ENCODE measurements at regions not wholly inside any gene's neighbourhood (a gene's known extent, or its start where the extent isn't known, plus 50 kb on each side); places are given as distances from the start of the nearest gene placed in this dataset.

DNA sequence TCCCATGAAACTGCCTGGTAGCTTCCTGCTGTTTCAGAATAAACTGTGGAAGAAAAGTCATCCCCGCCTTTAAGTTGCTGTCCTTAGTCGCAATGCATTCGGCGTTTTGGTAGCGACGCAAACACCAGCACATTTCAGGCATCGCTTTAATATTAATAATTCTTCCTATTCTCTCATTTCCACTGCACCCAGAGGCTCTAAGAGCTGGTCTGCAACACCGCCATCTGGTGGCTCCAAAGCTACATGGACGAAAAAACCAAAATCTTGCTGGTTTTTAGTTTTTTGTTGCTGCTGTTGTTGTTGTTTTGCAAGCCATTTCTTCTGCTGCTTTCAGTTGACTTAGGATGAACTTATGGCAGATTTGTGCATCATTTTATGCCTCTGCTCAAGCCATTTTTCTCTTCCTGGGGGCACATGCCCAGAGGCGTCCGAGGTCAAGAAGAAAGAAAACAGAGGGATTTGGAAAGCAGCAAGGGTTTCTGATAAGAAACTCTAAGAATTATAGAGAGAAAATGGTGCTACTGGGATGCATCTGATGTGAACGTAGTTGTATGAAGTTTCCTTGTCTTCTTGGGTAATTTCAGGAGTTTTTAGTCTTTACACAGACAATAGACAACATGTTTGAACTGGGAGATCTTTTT lies 345.4 kb upstream of the KIRREL3 start:
- Histone ChIP-seq H3K27me3 (ENCODE audit: control insufficient read depth in 3 of 3, insufficient read depth in 3 of 3, low read length in 2 of 3) (no peaks in the 10 kb centered on the region), H3K9me3 (ENCODE audit: control insufficient read depth in 4 of 4, insufficient read depth in 3 of 4, low read length in 3 of 4) (peaks cover 0 to 4% (median 0%) of the 10 kb centered on the region in 4 donors), H3K27ac (ENCODE audit: low read depth in 1 of 2, low read length in 1 of 2) (no peak overlapping the region), H3K9ac (ENCODE audit: insufficient read depth in 1 of 2, low read length in 2 of 2) (no peak overlapping the region), H3K4me1 (ENCODE audit: control insufficient read depth in 5 of 5, insufficient read depth in 5 of 5, low read length in 5 of 5) (no peaks in the 10 kb centered on the region), H3K36me3 (ENCODE audit: control insufficient read depth in 4 of 4, insufficient read depth in 4 of 4, low read length in 4 of 4) (no peaks in the 10 kb centered on the region), H3K4me3 (no peak overlapping the region)
- peak; percentile 35 for TF ChIP-seq CTCF (IDR thresholded peaks at IDR 0.05; ENCODE audit: control extremely low read depth, extremely low read depth)
- DNase-seq (peak; percentile 23 to 65 (median 53)), ATAC-seq (ENCODE audit: insufficient read depth, low FRiP score) (no peak)
- WGBS, 2 donors: 40 to 42% methylated on average over 12 of the region's 12 CpGs

DNA sequence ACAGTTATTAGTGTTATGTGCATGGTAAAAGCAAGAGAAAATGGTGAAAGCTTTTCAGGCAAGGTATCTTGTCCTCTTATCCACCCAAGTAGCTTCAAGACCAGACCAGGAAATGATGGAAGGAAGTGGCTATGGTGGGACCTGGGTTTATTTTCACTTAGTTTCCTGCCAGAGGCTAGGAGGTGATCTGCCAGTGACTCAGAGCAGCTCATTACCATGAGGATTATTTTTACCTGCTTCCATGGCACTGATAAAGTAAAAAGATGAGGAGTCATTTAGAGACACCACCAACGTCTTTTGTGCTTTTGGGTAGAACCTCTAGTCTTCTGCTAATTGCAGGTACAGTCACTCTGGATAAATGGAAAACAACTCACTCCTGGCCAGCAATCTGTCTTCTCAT lies 339.9 kb upstream of the KIRREL3 start:
- 60 to 67% methylated on average over 1 of the region's 1 CpG for WGBS, 2 donors
- TF ChIP-seq CTCF (IDR thresholded peaks at IDR 0.05; ENCODE audit: control extremely low read depth, extremely low read depth): no peak
- no peaks in the 10 kb centered on the region for H3K36me3 ChIP-seq (ENCODE audit: control insufficient read depth in 4 of 4, insufficient read depth in 4 of 4, low read length in 4 of 4)
- H3K27me3 ChIP-seq (ENCODE audit: control insufficient read depth in 3 of 3, insufficient read depth in 3 of 3, low read length in 2 of 3): no peaks in the 10 kb centered on the region
- no peaks in the 10 kb centered on the region for H3K4me1 ChIP-seq (ENCODE audit: control insufficient read depth in 5 of 5, insufficient read depth in 5 of 5, low read length in 5 of 5)
- H3K4me3 ChIP-seq: no peak overlapping the region
- H3K27ac ChIP-seq (ENCODE audit: low read depth in 1 of 2, low read length in 1 of 2): no peak overlapping the region
- H3K9me3 ChIP-seq (ENCODE audit: control insufficient read depth in 4 of 4, insufficient read depth in 3 of 4, low read length in 3 of 4): no peaks in the 10 kb centered on the region
- H3K9ac ChIP-seq (ENCODE audit: insufficient read depth in 1 of 2, low read length in 2 of 2): no peak overlapping the region
- ATAC-seq (ENCODE audit: insufficient read depth, low FRiP score) (no peak), DNase-seq (no peak)

DNA sequence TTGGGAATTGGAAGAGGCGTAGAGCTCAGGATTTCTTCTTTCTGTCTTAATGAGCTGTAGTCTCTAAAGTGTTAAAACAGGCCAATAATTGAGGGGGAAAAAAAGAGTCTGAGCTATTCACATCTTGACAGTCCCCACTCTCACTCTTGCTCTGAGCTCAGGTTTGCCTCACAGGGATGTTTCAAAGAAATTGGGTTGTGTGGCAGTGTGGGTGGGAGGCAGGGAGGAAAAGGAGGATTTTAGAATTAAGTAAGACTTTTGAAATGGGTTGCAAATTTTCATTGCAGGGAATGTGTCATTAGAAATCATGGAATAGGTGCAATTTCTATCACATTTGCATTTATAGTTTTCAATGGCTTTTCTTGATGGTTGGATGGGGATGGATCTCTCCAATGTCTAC lies 338.8 kb upstream of the KIRREL3 start:
- DNase-seq: no peak
- H3K4me1 ChIP-seq (ENCODE audit: control insufficient read depth in 5 of 5, insufficient read depth in 5 of 5, low read length in 5 of 5): no peaks in the 10 kb centered on the region
- no peak for TF ChIP-seq CTCF (IDR thresholded peaks at IDR 0.05; ENCODE audit: control extremely low read depth, extremely low read depth)
- H3K27me3 ChIP-seq (ENCODE audit: control insufficient read depth in 3 of 3, insufficient read depth in 3 of 3, low read length in 2 of 3): no peaks in the 10 kb centered on the region
- H3K27ac ChIP-seq (ENCODE audit: low read depth in 1 of 2, low read length in 1 of 2): no peak overlapping the region
- WGBS, 2 donors: 94 to 100% methylated on average over 1 of the region's 1 CpG
- no peaks in the 10 kb centered on the region for H3K9me3 ChIP-seq (ENCODE audit: control insufficient read depth in 4 of 4, insufficient read depth in 3 of 4, low read length in 3 of 4)
- H3K36me3 ChIP-seq (ENCODE audit: control insufficient read depth in 4 of 4, insufficient read depth in 4 of 4, low read length in 4 of 4): no peaks in the 10 kb centered on the region
- ATAC-seq (ENCODE audit: insufficient read depth, low FRiP score): no peak
- no peak overlapping the region for H3K9ac ChIP-seq (ENCODE audit: insufficient read depth in 1 of 2, low read length in 2 of 2)
- no peak overlapping the region for H3K4me3 ChIP-seq
